ENCODE measurements at regions not wholly inside any gene's neighbourhood (a gene's known extent, or its start where the extent isn't known, plus 50 kb on each side); places are given as distances from the start of the nearest gene placed in this dataset.
"Not testable (repeated sequence)": the region's sequence is repeated elsewhere in the genome, so short reads cannot be mapped to it uniquely, and the experiment has no call there.

GRCh38 chr9:10818206-10818605 lies 205.4 kb upstream of the PTPRD start:
- no peak for DNase-seq (ENCODE audit: low read depth in 3 of 3, low spot score in 2 of 3)

GRCh38 chr9:10835791-10836463 lies 223.1 kb upstream of the PTPRD start:
- no peak for DNase-seq (ENCODE audit: low read depth in 3 of 3, low spot score in 2 of 3)

DNA sequence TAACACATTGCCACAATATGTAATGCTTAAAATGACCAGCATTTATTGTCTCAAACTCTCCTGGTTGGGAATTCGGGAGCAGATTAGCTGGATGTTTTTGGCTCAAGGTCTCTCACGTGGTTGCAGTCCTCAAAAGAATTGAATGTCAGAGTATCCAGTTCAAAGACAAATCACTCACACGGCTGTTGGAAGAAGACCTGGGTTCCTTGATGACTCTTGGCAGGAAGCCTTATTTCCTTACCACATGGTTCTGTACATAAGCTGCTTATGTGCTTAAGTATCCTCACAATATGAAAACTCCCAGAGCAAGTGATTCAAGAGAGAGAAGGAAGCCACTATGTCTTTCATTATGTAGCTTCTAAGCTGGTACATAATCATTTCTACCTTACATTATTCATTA lies 230.3 kb upstream of the PTPRD start:
- DNase-seq (ENCODE audit: low read depth in 3 of 3, low spot score in 2 of 3) = no peak

- no peak for DNase-seq (ENCODE audit: low read depth in 3 of 3, low spot score in 2 of 3)
Observed at GRCh38 chr9:10855847-10856246, 243.0 kb upstream of the PTPRD start.

DNA sequence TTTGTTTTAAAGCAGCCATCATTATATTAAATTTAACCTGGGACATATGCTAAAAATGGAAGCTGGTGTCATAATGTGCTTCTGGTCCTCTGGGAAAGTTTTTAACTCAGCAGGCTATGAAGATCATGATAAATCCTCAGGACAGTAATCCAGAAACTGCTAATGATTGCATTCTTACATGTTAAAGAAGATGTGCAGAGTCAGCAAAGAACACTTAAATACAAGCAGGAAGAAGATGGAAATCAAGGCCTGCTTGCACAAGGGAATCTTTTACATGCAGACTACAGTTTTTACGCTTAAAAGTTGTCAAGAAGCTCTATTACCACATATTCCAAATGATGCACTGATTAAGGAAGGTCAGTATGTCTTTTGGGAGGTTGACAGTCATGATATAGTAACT lies 246.0 kb upstream of the PTPRD start:
- DNase-seq (ENCODE audit: low read depth in 3 of 3, low spot score in 2 of 3) = no peak

GRCh38 chr9:10863476-10863875 lies 250.7 kb upstream of the PTPRD start:
- no peak for DNase-seq (ENCODE audit: low read depth in 3 of 3, low spot score in 2 of 3)

- no peak for DNase-seq (ENCODE audit: low read depth in 3 of 3, low spot score in 2 of 3)
Observed at GRCh38 chr9:10867194-10867593, 254.4 kb upstream of the PTPRD start.

DNA sequence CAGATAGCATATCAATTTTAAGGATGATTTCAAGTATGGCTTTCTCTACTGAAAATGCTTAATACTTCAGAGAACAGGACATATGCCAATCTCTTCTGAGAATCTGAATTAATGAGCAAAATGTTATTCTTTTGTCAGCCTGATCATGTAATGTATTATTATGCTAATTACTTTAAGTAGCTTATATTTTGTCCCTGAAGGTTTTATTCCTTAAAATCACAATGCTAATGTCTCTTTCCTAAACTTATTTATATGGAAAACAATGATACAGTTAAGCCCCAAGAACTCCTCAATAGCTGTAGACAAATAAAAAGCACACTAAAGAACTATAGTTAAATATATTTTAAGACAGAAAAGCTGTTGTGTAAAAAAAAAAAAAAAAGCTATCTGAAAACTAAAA lies 256.9 kb upstream of the PTPRD start:
- DNase-seq (ENCODE audit: low read depth in 3 of 3, low spot score in 2 of 3) = no peak

GRCh38 chr9:10873999-10874398 lies 261.2 kb upstream of the PTPRD start:
- no peak for DNase-seq (ENCODE audit: low read depth in 3 of 3, low spot score in 2 of 3)

GRCh38 chr9:10875752-10876151 lies 262.9 kb upstream of the PTPRD start:
- DNase-seq (ENCODE audit: low read depth in 3 of 3, low spot score in 2 of 3) = no peak

GRCh38 chr9:10876333-10876732 lies 263.5 kb upstream of the PTPRD start:
- DNase-seq (ENCODE audit: low read depth in 3 of 3, low spot score in 2 of 3) = no peak

GRCh38 chr9:10890266-10890665 lies 277.5 kb upstream of the PTPRD start:
- DNase-seq (ENCODE audit: low read depth in 3 of 3, low spot score in 2 of 3) = not testable (repeated sequence)

- no peak for DNase-seq (ENCODE audit: low read depth in 3 of 3, low spot score in 2 of 3)
Observed at GRCh38 chr9:10899509-10899908, 286.7 kb upstream of the PTPRD start.

DNA sequence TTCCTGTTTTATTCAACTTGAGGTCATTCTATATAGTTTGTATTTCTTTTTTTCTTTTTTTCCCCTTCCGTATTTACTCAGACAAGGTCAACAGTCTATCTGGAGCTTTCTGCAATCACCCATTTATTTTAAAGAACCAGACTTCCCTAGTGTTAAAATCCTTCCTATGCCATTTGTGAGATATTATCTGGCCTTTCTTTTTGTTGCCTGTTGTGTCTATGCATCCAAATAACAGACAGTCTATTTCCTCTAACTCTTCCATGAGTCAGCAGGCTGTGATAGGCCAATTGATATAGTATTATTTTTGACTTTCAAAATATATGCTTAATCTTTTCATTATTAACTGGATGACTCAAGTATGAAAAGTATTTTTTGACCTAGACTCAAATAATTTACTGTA lies 291.2 kb upstream of the PTPRD start:
- DNase-seq (ENCODE audit: low read depth in 3 of 3, low spot score in 2 of 3) = no peak

DNA sequence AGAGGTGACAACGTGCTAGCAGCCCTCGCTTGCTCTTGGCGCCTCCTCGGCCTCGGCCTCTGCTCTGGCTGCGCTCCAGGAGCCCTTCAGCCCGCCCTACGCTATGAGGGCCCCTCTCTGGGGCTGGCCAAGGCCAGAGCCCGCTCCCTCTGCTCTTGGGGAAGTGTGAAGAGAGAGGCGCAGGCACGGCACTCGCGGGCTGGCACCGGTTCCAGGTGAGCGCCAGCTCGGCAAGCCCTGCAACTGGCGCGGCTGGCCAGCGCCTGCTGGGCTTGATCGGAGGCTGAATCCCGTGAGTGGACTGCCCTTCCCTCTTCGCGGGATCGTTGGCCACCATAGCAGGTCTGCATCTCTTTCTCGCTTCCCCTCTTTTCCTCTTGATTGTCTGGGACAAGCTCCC lies 298.0 kb upstream of the PTPRD start:
- DNase-seq (ENCODE audit: low read depth in 3 of 3, low spot score in 2 of 3) = no peak

- DNase-seq (ENCODE audit: low read depth in 3 of 3, low spot score in 2 of 3) = no peak
Observed at GRCh38 chr9:10911373-10911772, 298.6 kb upstream of the PTPRD start.

GRCh38 chr9:10917001-10917400 lies 304.2 kb upstream of the PTPRD start:
- no peak for DNase-seq (ENCODE audit: low read depth in 3 of 3, low spot score in 2 of 3)

- no peak for DNase-seq (ENCODE audit: low read depth in 3 of 3, low spot score in 2 of 3)
Observed at GRCh38 chr9:10921671-10922070, 308.9 kb upstream of the PTPRD start.

GRCh38 chr9:10925896-10926295 lies 313.1 kb upstream of the PTPRD start:
- no peak for DNase-seq (ENCODE audit: low read depth in 3 of 3, low spot score in 2 of 3)

- DNase-seq (ENCODE audit: low read depth in 3 of 3, low spot score in 2 of 3) = no peak
Observed at GRCh38 chr9:10928372-10928771, 315.6 kb upstream of the PTPRD start.

- no peak for DNase-seq (ENCODE audit: low read depth in 3 of 3, low spot score in 2 of 3)
Observed at GRCh38 chr9:10930081-10930480, 317.3 kb upstream of the PTPRD start.

GRCh38 chr9:10946676-10947410 lies 334.0 kb upstream of the PTPRD start:
- DNase-seq (ENCODE audit: low read depth in 3 of 3, low spot score in 2 of 3) = no peak

DNA sequence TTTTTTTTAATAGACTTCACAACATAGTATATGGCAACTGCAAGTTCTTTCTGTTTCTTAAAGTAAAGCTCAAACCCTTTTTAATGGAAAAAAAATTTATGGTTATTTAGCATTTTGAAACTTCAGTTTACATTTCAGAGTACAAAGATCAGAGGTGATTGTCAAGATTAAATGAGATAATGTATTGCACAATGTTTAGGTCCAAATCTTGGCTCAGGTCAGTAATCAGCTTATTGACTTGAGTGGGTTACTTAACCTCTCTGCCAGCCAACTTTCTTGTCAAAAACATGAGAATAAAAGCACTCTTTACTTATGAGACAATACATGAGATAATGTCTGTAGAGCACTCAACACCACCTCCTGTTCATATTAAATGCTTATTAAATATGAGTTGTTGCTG lies 345.1 kb upstream of the PTPRD start:
- DNase-seq (ENCODE audit: low read depth in 3 of 3, low spot score in 2 of 3) = no peak

Measured in right renal cortex interstitium (tissue), 3 donors.